T-helper 17 cell (primary cell): ENCODE measurements at regions not wholly inside any gene's neighbourhood (a gene's known extent, or its start where the extent isn't known, plus 50 kb on each side); places are given as distances from the start of the nearest gene placed in this dataset.

Source experiments
- ATAC-seq: fragments of 150-1000 bp; cut with Tn5 transposase; 2 replicates; pipeline ENCODE4 v1.10.0; 2021; ENCODE audit warnings: mild to moderate bottlenecking, moderate library complexity
- DNase-seq, 3 donors: peaks; one replicate each; pipeline versions ENCODE4 v3.0.0 to v3.0.0-alpha.2; 2020 to 2021
- H3K9me3 ChIP-seq: one replicate; pipeline ENCODE4 v1.7.0; 2013; ENCODE audit warnings: low read length, mild to moderate bottlenecking; ENCODE audit not compliant: control insufficient read depth, poor library complexity, severe bottlenecking
- H3K27ac Mint-ChIP-seq: one replicate; pipeline ENCODE4 v1.8.0; 2022; ENCODE audit warnings: mild to moderate bottlenecking, moderate library complexity, mixed read lengths
- H3K27me3 Mint-ChIP-seq: one replicate; pipeline ENCODE4 v1.8.0; 2022; ENCODE audit warnings: mixed read lengths
- H3K36me3 Mint-ChIP-seq: one replicate; pipeline ENCODE4 v1.8.0; 2022; ENCODE audit warnings: low read depth, mixed read lengths
- H3K4me1 Mint-ChIP-seq: one replicate; pipeline ENCODE4 v1.8.0; 2022; ENCODE audit warnings: mild to moderate bottlenecking, mixed read lengths
- H3K4me3 Mint-ChIP-seq: one replicate; pipeline ENCODE4 v1.8.0; 2022; ENCODE audit warnings: mild to moderate bottlenecking, moderate library complexity, mixed read lengths

DNA sequence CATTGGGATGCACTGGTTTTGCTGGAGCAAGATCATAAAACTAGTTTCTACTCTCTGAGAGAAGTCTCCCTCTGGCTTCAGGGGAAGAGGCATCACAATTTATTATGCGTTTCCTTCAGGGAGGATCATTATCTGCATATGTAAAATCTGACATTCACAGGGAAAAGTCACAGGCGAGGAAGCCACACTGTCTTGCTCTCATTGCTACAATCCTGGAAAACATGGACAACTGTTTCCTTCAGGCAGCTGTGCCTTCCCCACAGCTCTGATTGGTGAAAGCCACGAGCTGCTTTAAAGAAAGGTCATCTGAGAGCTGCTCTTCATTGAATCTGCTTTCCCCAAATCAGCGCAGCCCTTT lies 397.8 kb downstream of the MED10 start:
- no peaks in the 10 kb centered on the region for H3K4me1 Mint-ChIP-seq
- no peak overlapping the region for H3K4me3 Mint-ChIP-seq
- H3K27me3 Mint-ChIP-seq = peaks cover 9% of the 10 kb centered on the region
- H3K36me3 Mint-ChIP-seq = no peaks in the 10 kb centered on the region
- no peaks in the 10 kb centered on the region for H3K9me3 ChIP-seq
- H3K27ac Mint-ChIP-seq = no peak overlapping the region
- no peak for DNase-seq
- no peak for ATAC-seq

- no peaks in the 10 kb centered on the region for H3K9me3 ChIP-seq
- H3K4me1 Mint-ChIP-seq = no peaks in the 10 kb centered on the region
- H3K36me3 Mint-ChIP-seq = no peaks in the 10 kb centered on the region
- H3K4me3 Mint-ChIP-seq = no peak overlapping the region
- H3K27ac Mint-ChIP-seq = no peak overlapping the region
- ATAC-seq (no peak), DNase-seq (no peak)
- peaks cover 9% of the 10 kb centered on the region for H3K27me3 Mint-ChIP-seq
Observed at GRCh38 chr5:5979761-5980537, 398.4 kb downstream of the MED10 start.

- H3K27me3 Mint-ChIP-seq = peaks cover 9% of the 10 kb centered on the region
- no peaks in the 10 kb centered on the region for H3K36me3 Mint-ChIP-seq
- H3K27ac Mint-ChIP-seq = no peak overlapping the region
- ATAC-seq (no peak), DNase-seq (no peak)
- no peaks in the 10 kb centered on the region for H3K9me3 ChIP-seq
- H3K4me1 Mint-ChIP-seq = no peaks in the 10 kb centered on the region
- no peak overlapping the region for H3K4me3 Mint-ChIP-seq
Observed at GRCh38 chr5:5979377-5979760, 399.0 kb downstream of the MED10 start.

DNA sequence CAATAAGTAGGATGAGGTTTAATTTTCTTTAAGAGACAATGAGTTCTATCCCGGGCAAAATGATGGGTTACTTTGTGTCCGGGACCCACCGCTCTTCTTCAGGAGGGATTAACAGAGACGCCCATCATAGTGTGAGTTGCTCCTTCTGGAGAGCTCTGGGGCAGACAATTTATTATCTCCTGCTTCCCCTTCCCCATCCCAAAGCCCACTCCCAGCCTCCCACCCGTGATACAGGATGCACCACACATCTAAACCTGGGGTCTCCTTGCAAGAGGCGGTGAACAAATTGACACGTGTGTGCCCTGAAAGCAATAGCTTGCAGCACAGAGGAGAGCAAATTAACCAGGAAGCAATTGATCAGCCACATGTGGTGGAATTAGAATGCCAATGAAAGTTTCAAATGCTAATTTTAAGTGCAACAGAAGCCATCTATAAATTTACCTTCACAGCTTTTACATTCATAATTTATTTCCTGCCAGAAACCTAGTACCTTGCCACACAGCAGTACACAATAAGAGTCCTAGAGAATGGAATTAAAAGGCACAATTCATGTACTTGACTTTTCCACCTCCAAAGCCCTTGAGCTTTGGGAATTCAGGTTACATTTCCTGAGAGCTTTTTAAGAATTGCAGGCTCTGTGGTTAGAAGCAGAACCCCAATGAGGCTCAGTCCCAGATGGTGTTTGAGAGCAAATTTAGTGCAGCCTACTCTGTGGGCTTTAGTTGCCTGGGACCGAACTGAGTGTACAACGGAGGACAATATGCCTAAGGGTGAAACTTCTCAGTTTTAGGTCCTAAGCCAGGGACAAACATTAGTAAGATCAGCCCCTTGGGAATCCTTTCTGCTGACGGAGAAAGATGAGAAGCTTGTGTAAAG lies 399.6 kb downstream of the MED10 start:
- Mint-ChIP-seq H3K27ac (no peak overlapping the region), H3K36me3 (no peaks in the 10 kb centered on the region), H3K4me3 (no peak overlapping the region), H3K4me1 (no peaks in the 10 kb centered on the region), H3K27me3 (peaks cover 9% of the 10 kb centered on the region)
- H3K9me3 ChIP-seq = no peaks in the 10 kb centered on the region
- no peak for ATAC-seq
- no peak for DNase-seq

DNA sequence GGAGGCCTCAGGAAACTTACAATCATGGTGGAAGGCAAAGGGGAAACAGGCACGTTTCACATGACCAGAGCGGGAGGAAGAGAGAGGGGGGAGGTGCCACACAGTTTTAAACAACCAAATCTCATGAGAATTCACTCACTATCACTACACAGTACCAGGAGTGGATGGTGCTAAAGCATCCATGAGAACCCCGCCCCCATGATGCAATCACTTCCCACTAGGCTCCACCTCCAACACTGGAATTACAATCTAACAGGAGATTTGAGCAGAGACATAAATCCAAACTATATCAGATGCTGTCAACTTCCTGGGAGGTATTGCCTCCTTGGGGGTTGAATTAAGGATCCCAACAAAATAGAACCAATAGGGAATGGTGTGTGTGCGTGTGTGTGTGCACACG lies 407.1 kb downstream of the MED10 start:
- Mint-ChIP-seq H3K27ac (no peak overlapping the region), H3K36me3 (peaks cover 2% of the 10 kb centered on the region), H3K27me3 (no peaks in the 10 kb centered on the region), H3K4me3 (no peak overlapping the region), H3K4me1 (no peaks in the 10 kb centered on the region)
- H3K9me3 ChIP-seq = no peaks in the 10 kb centered on the region
- DNase-seq (no peak), ATAC-seq (no peak)

- no peaks in the 10 kb centered on the region for H3K4me1 Mint-ChIP-seq
- H3K27ac Mint-ChIP-seq = no peak overlapping the region
- no peak overlapping the region for H3K4me3 Mint-ChIP-seq
- H3K9me3 ChIP-seq = no peaks in the 10 kb centered on the region
- H3K27me3 Mint-ChIP-seq = no peaks in the 10 kb centered on the region
- ATAC-seq = no peak
- no peak for DNase-seq
- H3K36me3 Mint-ChIP-seq = peaks cover 2% of the 10 kb centered on the region
Observed at GRCh38 chr5:5969942-5970483, 408.3 kb downstream of the MED10 start.

DNA sequence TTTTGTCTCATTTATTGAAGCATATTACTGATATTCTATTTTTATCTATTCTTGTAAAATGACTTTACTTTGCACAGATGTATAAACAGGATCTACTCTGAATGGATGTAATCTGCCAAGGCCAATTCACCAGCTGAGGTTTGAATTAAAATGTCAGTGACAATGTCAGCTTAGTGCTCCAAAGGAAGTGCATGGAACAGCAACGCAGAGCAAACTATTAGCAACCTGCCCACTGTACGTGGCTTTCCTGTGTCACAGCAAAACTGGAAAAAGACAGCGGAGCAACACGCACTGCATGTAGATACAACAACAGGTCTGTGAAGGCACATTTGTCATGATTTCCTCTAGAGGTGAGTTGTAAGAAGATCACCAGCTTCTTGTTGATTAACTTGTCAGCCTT lies 409.4 kb downstream of the MED10 start:
- no peak for ATAC-seq
- Mint-ChIP-seq H3K4me3 (no peak overlapping the region), H3K27ac (no peak overlapping the region), H3K36me3 (peaks cover 2% of the 10 kb centered on the region), H3K27me3 (no peaks in the 10 kb centered on the region), H3K4me1 (no peaks in the 10 kb centered on the region)
- H3K9me3 ChIP-seq = no peaks in the 10 kb centered on the region
- DNase-seq = no peak

GRCh38 chr5:5967944-5968343 lies 410.4 kb downstream of the MED10 start:
- H3K4me1 Mint-ChIP-seq = no peaks in the 10 kb centered on the region
- no peak overlapping the region for H3K4me3 Mint-ChIP-seq
- no peaks in the 10 kb centered on the region for H3K36me3 Mint-ChIP-seq
- DNase-seq (no peak), ATAC-seq (no peak)
- no peak overlapping the region for H3K27ac Mint-ChIP-seq
- no peaks in the 10 kb centered on the region for H3K9me3 ChIP-seq
- no peaks in the 10 kb centered on the region for H3K27me3 Mint-ChIP-seq

DNA sequence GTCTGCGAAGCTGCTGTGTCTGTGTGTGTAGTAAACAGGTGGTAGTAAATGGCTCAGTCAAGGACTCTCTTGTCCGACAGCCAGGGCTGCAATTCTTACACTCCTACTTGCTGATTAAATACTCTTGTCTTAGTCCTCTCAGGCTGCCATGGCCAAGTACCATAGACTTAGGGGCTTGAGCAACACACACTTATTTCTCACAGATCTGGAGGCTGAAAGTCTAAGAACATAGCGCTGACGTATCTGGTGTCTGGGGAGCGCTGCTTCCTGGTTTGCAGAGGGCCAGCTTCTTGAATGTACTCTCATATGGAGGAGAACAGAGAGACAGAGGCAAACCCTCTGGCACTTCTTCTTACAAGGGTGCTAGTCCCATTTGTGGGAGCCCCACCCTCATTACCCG lies 411.0 kb downstream of the MED10 start:
- no peak for ATAC-seq
- H3K9me3 ChIP-seq = no peaks in the 10 kb centered on the region
- no peak overlapping the region for H3K27ac Mint-ChIP-seq
- no peak overlapping the region for H3K4me3 Mint-ChIP-seq
- no peaks in the 10 kb centered on the region for H3K36me3 Mint-ChIP-seq
- no peak for DNase-seq
- no peaks in the 10 kb centered on the region for H3K27me3 Mint-ChIP-seq
- H3K4me1 Mint-ChIP-seq = no peaks in the 10 kb centered on the region

- Mint-ChIP-seq H3K4me1 (no peaks in the 10 kb centered on the region), H3K27me3 (no peaks in the 10 kb centered on the region)
Observed at GRCh38 chr5:5965132-5965531, 413.2 kb downstream of the MED10 start.

GRCh38 chr5:5964347-5964746 lies 414.0 kb downstream of the MED10 start:
- Mint-ChIP-seq H3K4me3 (no peak overlapping the region), H3K36me3 (no peaks in the 10 kb centered on the region)

More at GRCh38 chr5:5965132-5965531, 413.2 kb downstream of the MED10 start:
- Mint-ChIP-seq H3K4me3 (no peak overlapping the region), H3K27ac (no peak overlapping the region), H3K36me3 (no peaks in the 10 kb centered on the region)
- no peak for DNase-seq
- no peaks in the 10 kb centered on the region for H3K9me3 ChIP-seq
- ATAC-seq = no peak

GRCh38 chr5:5957737-5958136 lies 420.6 kb downstream of the MED10 start:
- H3K9me3 ChIP-seq = no peaks in the 10 kb centered on the region
- DNase-seq = no peak

More at GRCh38 chr5:5964347-5964746, 414.0 kb downstream of the MED10 start:
- DNase-seq (no peak), ATAC-seq (no peak)
- Mint-ChIP-seq H3K4me1 (no peaks in the 10 kb centered on the region), H3K27me3 (no peaks in the 10 kb centered on the region), H3K27ac (no peak overlapping the region)
- no peaks in the 10 kb centered on the region for H3K9me3 ChIP-seq

DNA sequence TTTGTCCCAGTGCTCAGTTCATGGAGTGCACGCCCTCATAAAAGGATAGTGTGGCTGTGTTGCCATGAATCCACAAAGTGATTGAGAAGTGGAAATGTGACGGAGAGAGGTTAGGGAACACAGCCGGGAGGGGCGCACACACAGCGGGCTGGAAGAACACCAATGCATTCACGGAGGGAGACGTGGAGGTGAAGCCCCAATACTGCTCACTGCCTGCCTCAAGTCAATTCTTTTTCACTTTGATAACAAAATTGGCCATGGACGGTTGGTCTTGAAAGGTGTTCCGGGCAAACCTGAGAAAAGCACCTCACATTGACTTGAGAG lies 424.1 kb downstream of the MED10 start:
- Mint-ChIP-seq H3K4me3 (no peak overlapping the region), H3K36me3 (no peaks in the 10 kb centered on the region), H3K27me3 (no peaks in the 10 kb centered on the region), H3K4me1 (no peaks in the 10 kb centered on the region), H3K27ac (no peak overlapping the region)
- ATAC-seq (no peak), DNase-seq (no peak)
- no peaks in the 10 kb centered on the region for H3K9me3 ChIP-seq

More at GRCh38 chr5:5957737-5958136, 420.6 kb downstream of the MED10 start:
- Mint-ChIP-seq H3K27me3 (no peaks in the 10 kb centered on the region), H3K36me3 (no peaks in the 10 kb centered on the region), H3K4me1 (no peaks in the 10 kb centered on the region), H3K4me3 (no peak overlapping the region), H3K27ac (no peak overlapping the region)
- ATAC-seq = no peak
